HL-60/S4 treated with phorbol 12-myristate 13-acetate at 8.2 ng/mL for 4 days and 3 days (cell line): ENCODE measurements at regions not wholly inside any gene's neighbourhood (a gene's known extent, or its start where the extent isn't known, plus 50 kb on each side); places are given as distances from the start of the nearest gene placed in this dataset.

Experiments
- in situ Hi-C: fragments of 300-500 bp; cut with MboI; formaldehyde crosslinking; loops from 2 replicates; pipeline ENCODE4 v1.15.0; 2022; ENCODE audit warnings: low sequenced_read_pairs

- in situ Hi-C loops, result loop anchor here (10.0 kb wide), 1 partner anchor 298 kb away; no protein-coding TSS in a partner anchor
These were observed 58.7 kb upstream of the ETV3 start for GRCh38 chr1:157196670-157197456.

GRCh38 chr1:157196245-157196543 lies 58.0 kb upstream of the ETV3 start:
- in situ Hi-C loops, result loop anchor here (10.0 kb wide), 1 partner anchor 299 kb away; no protein-coding TSS in a partner anchor

GRCh38 chr1:157195521-157196244 lies 57.5 kb upstream of the ETV3 start:
- in situ Hi-C loops, result loop anchor here (10.0 kb wide), 1 partner anchor 299 kb away; no protein-coding TSS in a partner anchor

GRCh38 chr1:157194731-157195520 lies 56.7 kb upstream of the ETV3 start:
- in situ Hi-C loops, result loop anchor here (10.0 kb wide), 1 partner anchor 300 kb away; no protein-coding TSS in a partner anchor

- in situ Hi-C loops, result loop anchor here (10.0 kb wide), 1 partner anchor 301 kb away; no protein-coding TSS in a partner anchor
These were observed 55.7 kb upstream of the ETV3 start for GRCh38 chr1:157193702-157194391.

GRCh38 chr1:157193219-157193618 lies 55.0 kb upstream of the ETV3 start:
- in situ Hi-C loops, result loop anchor here (10.0 kb wide), 1 partner anchor 302 kb away; no protein-coding TSS in a partner anchor

- in situ Hi-C loops, result loop anchor here (10.0 kb wide), 1 partner anchor 305 kb away; no protein-coding TSS in a partner anchor
These were observed 52.1 kb upstream of the ETV3 start for GRCh38 chr1:157189986-157190982.

GRCh38 chr1:157189096-157189495 lies 50.9 kb upstream of the ETV3 start:
- in situ Hi-C loops, result no loop called here
